ENCODE measurements at regions not wholly inside any gene's neighbourhood (a gene's known extent, or its start where the extent isn't known, plus 50 kb on each side); places are given as distances from the start of the nearest gene placed in this dataset.

DNA sequence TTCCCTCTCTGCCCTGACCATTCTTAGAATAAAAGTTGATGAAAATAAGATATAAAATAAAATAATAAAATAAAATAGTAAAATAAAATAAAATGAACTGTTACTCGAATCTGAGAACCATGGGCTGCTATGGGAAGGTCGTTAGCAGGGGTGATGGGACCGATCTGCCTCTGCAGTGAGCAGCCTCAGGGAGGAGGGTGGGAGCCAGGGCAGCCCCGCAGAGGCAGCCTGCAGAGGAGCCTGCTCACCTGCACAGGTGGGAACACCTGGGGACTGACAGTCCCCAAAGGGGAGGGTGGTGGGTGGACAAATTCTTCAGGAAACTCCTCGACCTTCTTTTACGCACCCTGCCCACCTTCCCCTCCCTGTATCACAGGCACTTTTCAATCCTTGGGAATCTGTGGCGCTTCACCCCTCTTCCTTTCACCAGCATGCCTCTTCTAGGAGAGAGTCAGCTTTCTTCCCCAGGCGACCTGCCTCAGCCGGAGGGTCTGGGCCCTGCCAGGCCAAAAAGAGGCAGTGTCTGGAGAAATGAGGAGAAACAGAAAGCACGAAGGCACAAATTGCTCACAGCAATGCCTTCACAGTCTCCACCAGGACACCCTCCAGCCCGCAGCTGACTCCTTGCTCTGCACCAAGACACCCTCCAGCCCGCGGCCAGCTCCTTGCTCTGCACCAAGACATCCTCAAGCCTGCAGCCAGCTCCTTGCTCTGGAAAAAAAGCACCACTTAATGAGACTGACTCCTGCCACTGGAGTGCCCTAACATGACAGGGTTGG lies 368.4 kb upstream of the SHH start:
- no peak for DNase-seq
- no peak for ATAC-seq (ENCODE audit: poor library complexity)
- intact Hi-C loops (cut with DNase I), result no loop called here

DNA sequence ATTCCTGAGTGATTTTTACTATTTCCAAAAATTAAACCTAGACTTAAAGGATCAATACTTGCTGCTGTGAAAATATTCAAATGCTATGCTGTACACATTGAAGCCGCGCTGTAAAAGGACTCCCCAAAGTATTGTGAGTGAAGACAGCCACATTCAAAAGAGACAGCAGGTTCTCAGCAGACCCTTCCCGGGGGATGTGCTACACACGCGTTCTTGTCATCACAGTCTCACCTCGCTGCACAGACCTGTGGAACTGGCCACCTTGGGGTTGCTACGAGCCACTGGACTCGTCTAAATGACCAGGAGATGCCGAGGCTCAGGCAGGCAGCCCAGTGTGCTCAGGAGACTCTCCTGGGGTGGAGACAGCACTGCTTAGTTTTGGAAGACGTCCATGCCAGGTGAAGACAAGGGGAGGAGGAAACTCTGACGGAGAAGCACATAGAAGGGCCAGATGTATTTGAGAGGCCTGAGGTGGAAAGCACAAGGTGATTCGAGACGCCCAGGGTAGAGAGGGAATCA lies 367.7 kb upstream of the SHH start:
- ATAC-seq (ENCODE audit: poor library complexity) (no peak), DNase-seq (no peak)

DNA sequence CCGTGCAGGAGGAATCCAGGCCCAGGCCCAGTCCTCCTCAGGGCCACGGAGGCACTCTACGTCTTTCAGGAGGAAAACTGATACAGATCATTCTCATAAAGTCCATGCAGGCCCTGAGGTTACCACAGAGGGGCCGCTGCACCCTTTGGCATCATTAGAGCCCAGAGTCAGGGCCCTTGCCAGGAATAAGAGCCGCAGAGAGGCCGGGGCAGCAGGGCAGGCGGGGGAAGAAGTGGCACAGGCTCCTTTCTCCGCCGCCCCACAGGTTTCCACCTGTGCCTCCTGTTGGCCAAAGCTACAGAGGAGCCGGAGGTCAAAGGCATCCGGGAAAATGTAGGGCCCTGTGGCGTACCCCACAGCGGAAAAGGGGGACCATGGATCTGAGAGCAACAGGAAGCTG lies 366.6 kb upstream of the SHH start:
- ATAC-seq (ENCODE audit: poor library complexity) (no peak), DNase-seq (no peak)
- intact Hi-C loops (cut with DNase I), result no loop called here

More for the DNA sequence above, 367.7 kb upstream of the SHH start:
- intact Hi-C loops (cut with DNase I), result no loop called here

DNA sequence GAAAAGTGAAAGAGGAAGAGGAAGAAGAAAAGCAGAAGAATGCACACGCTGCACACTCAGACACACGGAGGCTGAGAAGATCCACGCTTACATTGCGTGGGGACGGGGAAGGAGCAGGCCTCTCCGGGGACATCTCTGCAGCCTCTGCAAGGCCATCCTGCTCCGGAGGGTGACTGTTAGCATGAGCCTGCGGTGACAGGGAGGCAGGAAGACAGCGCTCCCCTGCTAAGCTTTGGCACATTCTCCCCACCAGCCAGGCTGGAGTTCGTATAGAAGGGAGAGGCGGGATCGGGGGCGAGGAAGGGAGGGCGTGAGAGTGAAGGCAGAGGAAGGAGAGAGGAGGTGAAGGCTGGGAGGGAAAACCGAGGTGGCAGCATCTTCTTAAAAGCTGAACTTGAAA lies 366.0 kb upstream of the SHH start:
- ATAC-seq (ENCODE audit: poor library complexity), result no peak
- DNase-seq, result no peak
- intact Hi-C loops (cut with DNase I), result no loop called here

DNA sequence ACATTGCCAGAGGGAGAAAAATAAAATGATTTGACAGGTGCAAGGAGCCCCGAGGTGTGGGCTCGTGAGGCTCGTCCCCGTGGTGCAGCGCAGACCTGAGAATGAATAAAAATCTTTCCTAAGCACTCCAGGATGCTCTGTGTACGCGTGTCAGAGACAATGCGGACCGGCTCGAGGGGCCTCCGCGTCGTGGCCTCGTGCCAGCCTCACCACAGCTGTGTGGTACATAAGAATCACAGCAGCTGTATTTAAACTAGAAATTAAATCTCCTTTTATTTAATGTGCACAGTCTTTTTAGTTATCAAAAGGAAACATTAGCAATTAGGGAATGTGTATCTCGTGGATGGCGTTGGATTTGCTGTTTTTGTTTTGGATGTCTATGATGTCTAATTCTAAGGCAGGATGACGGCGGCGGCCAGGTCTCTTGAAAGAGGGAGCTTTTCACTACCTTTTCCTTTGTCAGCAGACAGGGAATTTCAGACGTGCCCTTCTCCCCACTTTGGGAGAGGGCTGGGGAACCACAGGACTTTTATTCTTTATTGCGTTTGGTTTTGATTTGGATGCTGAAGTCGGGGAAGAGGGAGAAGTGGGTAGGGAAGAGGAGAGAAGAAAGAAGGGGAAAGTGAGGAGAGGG lies 365.3 kb upstream of the SHH start:
- intact Hi-C loops (cut with DNase I), result no loop called here
- DNase-seq (no peak), ATAC-seq (ENCODE audit: poor library complexity) (no peak)

DNA sequence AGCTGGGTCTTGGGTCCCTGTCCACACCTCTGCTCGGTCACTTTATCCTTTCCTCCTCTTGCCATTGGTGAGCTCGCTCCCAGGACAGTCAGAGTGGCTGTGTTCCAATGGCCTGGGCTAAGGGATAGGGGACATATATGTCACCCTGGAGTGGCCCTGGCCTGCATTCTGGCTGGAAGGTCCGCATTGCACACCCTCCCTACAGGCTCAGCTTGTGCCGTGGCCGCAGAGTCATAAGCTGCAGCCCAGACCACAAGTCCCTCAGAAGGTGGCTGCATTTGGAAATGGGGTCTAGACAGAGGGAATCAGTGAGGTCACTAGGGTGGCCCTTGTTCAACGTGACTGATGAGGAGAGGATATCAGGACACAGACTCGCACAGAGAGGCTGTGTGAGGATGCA lies 363.8 kb upstream of the SHH start:
- intact Hi-C loops (cut with DNase I), result no loop called here
- ATAC-seq (ENCODE audit: poor library complexity), result no peak
- DNase-seq, result no peak

DNA sequence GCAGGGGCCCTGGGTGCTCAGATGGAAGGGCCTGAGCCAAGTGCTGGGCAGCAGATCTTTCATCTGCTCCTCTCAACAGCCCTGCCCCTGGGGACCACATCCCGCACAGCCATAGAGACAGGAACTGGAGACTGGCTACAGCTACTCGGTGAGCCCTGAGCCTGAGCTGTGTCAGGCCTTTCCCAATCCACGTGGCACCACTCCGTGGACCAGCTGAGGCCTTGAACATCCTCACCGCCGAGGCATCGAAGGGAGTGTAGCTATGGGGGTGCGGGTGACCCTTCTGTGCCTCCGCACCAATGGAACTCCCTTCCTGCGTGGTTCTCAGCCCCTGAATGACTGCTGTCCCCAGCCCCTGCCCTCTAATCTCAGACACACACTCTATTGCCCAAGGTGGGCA lies 362.7 kb upstream of the SHH start:
- intact Hi-C loops (cut with DNase I), result no loop called here
- no peak for ATAC-seq (ENCODE audit: poor library complexity)
- no peak for DNase-seq

DNA sequence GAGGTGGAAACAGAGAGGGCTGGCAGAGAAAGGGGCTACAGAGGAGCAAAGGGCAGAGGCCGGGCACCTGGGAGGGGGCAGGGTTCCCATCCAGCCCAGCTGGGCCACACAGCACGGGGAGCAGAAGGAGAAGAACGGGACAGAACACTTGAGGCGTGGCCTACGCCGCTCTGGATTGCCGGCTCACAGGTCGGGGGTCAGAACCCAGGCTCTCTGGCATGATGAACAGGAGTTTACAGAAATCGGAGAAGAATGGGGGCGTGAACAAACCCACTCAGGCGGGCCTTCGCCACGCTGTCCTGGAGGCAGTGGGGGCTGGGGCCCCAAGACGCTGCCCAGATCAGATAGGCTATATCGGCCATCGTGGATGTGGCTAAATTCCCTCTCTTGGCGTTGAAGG lies 362.2 kb upstream of the SHH start:
- ATAC-seq (ENCODE audit: poor library complexity) (no peak), DNase-seq (no peak)
- intact Hi-C loops (cut with DNase I), result no loop called here

DNA sequence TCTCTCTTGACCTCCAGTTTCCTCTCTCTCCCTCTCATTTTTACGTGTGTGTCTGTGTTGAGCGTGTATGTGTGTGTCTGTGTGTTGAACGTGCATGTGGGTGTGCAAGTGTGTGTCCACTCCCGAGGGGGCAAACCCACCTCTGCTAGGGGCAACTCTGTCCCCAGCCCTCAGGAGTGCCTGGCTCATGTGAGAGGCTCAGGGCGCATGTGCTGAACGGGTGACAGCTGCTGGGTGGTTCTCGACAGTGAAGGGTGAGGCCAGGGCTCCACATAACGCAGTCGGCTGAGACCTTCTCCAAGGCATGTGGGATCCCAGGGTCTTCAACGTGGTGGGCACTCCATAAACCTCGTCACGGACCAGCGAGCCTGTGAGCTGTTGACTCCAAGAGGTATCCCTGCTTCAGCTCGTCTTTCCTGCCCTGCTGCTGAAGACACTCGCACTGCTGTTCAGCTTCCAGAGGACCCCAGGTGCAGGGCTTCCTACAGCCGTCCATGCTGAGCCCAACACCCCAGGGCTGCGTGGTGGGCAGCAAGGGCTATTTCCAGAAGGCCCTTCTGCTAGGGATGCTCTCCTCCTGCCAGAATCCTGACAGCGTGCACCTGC lies 361.6 kb upstream of the SHH start:
- no peak for DNase-seq
- intact Hi-C loops (cut with DNase I), result no loop called here
- ATAC-seq (ENCODE audit: poor library complexity), result no peak

DNA sequence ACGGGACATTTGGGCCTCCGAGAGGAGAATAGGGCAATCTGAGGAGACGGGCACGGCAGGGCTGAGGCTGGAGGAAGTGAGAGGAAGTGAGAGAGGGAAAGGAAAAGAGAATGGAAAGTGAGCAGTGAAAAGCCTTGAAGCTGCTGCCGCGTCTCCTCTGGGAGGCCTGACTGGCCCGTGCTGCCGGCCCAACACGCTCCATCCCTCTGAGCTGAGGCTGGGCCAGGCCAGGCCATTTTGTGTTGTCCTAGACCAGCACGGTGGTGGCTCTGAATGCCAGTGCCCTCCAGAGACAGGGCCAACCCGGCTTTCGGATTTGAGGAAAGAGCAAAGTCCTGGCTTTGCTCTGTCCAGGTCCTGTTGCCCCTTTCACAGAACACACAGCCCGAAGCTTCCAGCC lies 361.1 kb upstream of the SHH start:
- DNase-seq (no peak), ATAC-seq (ENCODE audit: poor library complexity) (no peak)
- intact Hi-C loops (cut with DNase I), result no loop called here

DNA sequence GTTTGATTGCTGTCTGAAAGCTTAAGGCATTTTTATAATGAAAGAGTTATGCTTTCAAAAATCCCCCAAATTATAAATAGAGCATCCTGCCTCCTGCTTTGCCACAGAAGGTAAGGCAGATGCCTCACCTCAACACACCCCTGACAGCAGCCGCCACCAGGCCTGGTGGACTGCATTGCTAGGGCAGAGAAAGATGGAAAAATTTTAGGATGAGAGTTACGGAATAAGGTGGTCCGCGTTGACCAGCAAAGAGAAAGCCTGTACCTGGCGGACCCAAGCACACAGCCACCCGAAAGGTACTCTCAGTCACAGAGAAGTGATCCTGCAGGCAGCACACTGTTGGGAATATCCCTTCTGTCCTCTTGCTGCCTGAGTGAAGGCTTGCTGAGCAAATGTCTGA lies 360.4 kb upstream of the SHH start:
- no peak for ATAC-seq (ENCODE audit: poor library complexity)
- intact Hi-C loops (cut with DNase I), result no loop called here
- no peak for DNase-seq

DNA sequence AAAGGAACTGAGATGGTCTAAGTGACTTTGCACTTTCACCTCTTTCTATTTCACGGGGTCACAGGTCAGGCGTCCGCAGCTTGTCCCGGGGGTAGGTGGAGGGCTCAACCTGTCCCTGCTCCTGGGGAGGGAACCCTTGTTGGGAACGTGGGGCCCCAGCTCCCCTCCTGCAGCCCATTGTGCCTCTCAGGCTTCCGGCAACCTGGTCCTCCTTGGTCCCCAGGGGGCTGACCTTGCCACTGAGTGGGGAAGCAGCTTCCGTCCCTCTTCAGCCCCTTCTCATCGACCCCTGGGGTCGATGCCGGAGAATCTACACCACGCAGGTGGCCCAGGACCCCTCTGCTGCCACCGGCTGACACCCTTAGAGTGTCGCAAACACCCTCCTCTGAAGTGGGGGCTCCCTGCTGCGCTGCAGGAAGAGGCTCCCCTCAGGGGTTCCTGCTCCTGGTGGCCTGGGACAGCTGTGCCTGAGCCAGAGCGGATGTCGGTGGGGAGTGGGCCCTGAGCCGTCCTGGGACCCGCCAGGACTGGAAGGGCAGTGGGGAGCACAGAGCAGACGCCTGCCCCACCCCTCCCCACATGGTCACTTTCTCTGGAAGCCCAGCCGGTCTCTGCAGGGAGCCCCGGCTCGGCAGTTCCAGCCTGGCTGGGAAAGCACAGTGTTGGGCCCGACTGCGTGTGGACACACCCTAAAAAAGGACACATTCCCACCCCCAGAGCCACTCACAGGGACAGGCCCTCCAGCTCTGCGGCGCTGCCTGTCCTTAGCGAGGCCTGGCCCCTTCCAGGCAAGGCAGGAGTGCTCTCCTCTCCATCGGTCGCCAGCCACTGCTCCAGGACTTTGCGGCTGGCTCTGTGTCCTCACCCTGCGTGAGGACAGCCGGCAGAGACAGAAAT lies 357.5 kb upstream of the SHH start:
- ATAC-seq (ENCODE audit: poor library complexity) (no peak), DNase-seq (no peak)
- intact Hi-C loops (cut with DNase I), result no loop called here

DNA sequence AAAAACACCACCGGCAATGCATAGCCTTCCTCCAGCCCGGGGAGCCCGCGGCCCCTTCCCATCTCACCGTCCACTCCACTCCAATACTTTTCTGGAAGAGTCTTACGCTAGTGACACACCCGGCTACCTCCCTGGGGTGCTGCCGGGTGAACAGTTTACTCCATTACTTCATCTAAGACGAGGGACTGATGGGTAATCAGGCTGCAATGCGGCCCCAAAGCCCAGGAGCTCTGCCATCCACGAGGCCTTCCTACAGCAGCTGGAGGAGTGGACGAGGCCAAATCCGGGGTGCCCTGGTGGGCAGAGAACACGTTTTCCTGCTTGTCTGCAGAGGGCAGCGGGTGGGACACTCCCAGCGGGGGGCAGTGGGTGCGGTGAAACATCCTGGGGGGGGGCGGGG lies 356.2 kb upstream of the SHH start:
- ATAC-seq (ENCODE audit: poor library complexity) (no peak), DNase-seq (no peak)
- intact Hi-C loops (cut with DNase I), result no loop called here

DNA sequence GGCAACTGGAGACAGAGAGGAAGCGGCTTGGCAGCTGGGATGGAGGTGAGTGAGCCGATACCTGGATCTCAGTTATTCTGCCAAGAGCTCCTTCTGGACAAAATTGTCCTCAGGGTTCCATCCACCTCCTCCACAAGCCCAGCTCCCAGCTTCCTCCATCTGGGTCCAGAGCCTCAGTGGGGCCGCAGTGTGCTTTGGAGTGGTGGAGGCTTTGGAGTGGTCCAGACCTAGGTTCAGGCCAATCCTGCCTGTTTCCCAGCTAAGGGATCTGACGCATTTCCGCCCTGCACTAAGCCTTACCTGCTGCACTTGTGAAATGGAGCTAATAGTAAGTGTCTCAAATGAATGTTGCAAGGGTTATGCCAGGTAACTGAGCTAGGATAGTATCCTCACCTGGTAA lies 355.7 kb upstream of the SHH start:
- ATAC-seq (ENCODE audit: poor library complexity) (no peak), DNase-seq (no peak)
- intact Hi-C loops (cut with DNase I), result no loop called here

DNA sequence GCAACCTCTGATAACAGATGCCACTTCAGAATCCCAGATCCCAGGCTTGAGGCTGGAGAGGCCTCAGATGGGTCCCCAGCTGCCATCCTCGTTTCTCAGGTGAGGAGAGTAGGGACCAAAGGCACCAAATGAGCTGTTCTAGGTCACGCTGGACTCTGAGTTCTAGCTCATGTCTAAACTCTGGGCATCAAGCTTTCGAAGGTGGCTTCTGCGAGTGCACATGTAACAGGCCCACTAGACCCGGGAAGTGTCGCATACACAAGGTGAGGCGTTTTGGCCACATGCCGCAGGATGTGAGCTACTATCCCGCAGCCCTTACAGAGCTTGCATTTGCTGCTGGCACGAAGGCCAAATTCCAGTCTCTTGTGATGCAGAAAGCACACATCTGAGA lies 355.1 kb upstream of the SHH start:
- intact Hi-C loops (cut with DNase I), result no loop called here
- DNase-seq, result no peak
- no peak for ATAC-seq (ENCODE audit: poor library complexity)

DNA sequence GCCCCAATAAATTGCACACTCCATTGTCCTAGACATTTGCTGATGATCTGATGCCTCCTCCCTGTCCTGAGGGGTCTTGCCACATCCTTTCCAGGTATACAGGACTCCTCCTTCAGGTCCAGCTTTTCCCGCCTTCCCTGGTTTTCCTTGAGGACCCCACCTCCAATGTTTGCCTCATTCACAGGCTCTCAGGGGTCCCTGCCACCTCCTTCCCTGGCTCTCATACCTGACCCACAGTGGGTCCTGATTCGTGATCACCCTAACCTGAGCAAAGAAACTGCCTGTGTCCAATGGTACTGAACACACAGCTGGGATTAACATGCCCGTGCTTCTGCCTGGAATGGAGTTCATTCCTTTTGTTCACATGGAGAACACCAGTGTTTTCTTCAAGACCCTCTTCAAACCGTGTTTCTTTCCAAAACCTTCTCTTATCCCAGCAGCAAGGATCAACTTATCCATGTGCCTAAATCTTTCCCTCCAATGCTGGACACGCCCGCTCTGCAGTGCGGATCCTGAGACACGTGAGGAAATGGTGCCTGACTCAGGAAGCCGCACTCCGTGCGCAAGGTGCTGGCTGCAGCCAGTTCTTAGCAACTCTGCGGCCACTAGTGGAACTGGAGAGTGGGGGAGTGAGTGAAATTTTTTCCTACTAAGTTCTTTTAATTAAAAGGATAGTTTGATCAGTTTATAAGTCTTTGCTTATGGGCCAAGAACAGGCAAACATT lies 354.6 kb upstream of the SHH start:
- ATAC-seq (ENCODE audit: poor library complexity) (no peak), DNase-seq (no peak)
- intact Hi-C loops (cut with DNase I), result no loop called here

DNA sequence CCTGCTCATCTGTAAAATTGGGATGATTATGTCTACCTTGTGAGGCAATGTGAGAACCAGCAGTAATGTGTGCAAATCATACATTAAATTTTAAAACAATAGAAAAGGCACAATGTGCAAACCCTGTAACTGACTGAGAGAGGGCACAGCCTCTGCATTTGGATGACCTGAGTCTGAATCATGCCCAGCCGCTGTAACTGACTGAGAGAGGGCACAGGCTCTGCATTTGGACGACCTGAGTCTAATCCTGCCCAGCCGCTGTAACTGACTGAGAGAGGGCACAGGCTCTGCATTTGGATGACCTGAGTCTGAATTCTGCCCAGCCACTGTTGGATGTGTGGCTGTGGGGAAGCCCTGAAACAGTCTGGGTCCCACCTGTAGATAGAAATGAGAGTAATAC lies 351.5 kb upstream of the SHH start:
- no peak for DNase-seq
- intact Hi-C loops (cut with DNase I), result no loop called here
- no peak for ATAC-seq (ENCODE audit: poor library complexity)

DNA sequence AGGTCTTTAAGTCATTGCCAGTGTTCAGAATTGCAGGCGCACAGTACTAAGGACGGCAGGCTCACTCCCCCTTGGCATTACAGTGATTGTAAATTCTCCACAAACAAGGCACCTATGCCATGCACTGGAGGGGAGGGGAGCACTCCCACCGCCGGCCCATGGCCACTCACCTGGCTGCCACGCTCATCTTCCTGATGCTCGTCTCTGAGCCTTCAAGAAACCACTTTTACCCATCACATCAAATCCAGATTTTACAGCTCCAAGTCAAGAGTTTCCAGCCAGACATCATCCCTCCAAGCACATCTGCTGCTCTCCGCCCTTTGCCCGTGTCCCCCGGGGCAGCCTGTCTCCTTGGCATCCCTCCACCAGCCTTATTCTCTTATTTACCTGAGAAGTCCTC lies 350.2 kb upstream of the SHH start:
- intact Hi-C loops (cut with DNase I), result no loop called here
- DNase-seq, result no peak
- no peak for ATAC-seq (ENCODE audit: poor library complexity)

DNA sequence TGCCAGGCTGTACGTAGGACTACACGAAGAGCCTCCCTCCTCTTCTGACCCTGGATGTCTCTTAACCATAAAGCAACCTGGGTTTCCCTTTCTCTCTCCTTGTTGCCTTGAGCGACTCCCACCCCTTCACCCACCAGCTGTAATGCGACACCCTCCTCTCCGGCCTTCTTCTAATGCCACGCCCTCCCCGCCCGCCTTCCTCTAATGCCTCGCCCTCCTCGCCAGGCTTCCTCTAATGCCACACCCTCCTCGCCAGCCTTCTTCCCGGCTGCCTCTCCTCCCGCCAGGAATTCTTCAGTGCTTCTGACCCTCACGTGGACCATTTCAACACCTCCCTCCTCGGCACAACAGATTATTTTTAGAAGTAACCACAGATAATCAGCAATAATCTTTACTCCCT lies 348.5 kb upstream of the SHH start:
- DNase-seq, result no peak
- intact Hi-C loops (cut with DNase I), result no loop called here
- ATAC-seq (ENCODE audit: poor library complexity), result no peak
